ENCODE measurements at regions not wholly inside any gene's neighbourhood (a gene's known extent, or its start where the extent isn't known, plus 50 kb on each side); places are given as distances from the start of the nearest gene placed in this dataset.

DNA sequence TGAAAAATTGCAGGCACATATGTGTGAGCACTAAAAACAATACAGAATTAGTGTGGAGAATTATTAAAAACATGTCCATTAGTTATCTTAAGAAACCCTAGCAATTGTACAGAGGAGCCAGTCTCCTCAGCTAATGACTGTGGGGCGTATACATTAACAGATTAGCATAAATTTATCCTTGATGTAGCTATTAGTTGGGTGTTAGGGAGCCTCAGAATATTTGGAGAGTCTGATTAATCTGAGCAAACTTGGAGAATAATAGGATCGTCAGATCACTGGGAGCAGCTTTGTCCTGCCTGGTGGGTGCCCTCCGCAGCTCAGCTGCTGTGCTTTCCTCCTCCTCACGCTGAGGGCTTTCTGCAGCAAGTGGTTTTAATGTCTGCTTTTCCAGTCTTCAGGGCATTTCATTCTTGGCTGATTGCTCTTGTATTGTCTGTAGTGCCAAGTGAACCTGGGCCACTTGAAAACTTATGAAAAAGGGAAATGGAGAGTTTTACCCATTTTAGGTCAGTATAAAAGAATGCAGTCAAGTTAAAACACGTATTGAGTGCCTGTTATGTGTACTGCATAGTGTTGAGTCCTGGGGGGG is 417.4 kb upstream of the SEMA6D start:
- no peak for TF ChIP-seq CTCF (IDR thresholded peaks at IDR 0.05)
- TF ChIP-seq E2F6 (IDR thresholded peaks at IDR 0.05; ENCODE audit: borderline replicate concordance, low read depth), result no peak
- TF ChIP-seq EP300 (IDR thresholded peaks at IDR 0.05), result no peak
- no peak for TF ChIP-seq POLR2A (IDR thresholded peaks at IDR 0.05; ENCODE audit: low read length)
- no peak for TF ChIP-seq RFX5 (IDR thresholded peaks at IDR 0.05)

Data from A549 (cell line).